ENCODE measurements at regions not wholly inside any gene's neighbourhood (a gene's known extent, or its start where the extent isn't known, plus 50 kb on each side); places are given as distances from the start of the nearest gene placed in this dataset.

- TF ChIP-seq, protein P1, sequence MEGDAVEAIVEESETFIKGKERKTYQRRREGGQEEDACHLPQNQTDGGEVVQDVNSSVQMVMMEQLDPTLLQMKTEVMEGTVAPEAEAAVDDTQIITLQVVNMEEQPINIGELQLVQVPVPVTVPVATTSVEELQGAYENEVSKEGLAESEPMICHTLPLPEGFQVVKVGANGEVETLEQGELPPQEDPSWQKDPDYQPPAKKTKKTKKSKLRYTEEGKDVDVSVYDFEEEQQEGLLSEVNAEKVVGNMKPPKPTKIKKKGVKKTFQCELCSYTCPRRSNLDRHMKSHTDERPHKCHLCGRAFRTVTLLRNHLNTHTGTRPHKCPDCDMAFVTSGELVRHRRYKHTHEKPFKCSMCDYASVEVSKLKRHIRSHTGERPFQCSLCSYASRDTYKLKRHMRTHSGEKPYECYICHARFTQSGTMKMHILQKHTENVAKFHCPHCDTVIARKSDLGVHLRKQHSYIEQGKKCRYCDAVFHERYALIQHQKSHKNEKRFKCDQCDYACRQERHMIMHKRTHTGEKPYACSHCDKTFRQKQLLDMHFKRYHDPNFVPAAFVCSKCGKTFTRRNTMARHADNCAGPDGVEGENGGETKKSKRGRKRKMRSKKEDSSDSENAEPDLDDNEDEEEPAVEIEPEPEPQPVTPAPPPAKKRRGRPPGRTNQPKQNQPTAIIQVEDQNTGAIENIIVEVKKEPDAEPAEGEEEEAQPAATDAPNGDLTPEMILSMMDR (IDR thresholded peaks at IDR 0.05), result no peak
- TF ChIP-seq POLR2A (IDR thresholded peaks at IDR 0.05), result no peak
Measured at GRCh38 chr17:64739316-64740058, 77.4 kb upstream of the SMURF2 start.

Data from gastroesophageal sphincter (tissue), 3 donors.